ENCODE measurements at regions not wholly inside any gene's neighbourhood (a gene's known extent, or its start where the extent isn't known, plus 50 kb on each side); places are given as distances from the start of the nearest gene placed in this dataset.

DNA sequence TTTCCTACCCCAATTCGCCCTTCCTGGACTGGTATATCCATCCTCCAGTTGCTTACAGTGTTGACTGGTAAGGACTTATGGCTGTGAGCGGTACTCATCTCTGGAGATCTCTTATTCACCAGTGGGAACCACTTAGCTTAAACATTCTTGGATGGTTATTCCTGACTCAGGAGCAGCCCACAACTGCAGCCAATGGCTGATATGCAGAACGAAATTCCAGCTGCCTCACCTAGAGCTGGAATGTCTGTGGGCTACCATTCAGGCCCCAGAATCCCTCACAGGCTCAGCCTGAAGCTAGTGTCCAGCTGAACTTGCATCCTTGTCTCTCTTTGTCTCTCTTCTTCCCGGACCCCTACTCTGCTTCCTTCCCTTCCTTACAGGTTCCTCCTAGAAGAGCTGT, 138.9 kb upstream of the SMIM31 start:
- TF ChIP-seq, protein P1, sequence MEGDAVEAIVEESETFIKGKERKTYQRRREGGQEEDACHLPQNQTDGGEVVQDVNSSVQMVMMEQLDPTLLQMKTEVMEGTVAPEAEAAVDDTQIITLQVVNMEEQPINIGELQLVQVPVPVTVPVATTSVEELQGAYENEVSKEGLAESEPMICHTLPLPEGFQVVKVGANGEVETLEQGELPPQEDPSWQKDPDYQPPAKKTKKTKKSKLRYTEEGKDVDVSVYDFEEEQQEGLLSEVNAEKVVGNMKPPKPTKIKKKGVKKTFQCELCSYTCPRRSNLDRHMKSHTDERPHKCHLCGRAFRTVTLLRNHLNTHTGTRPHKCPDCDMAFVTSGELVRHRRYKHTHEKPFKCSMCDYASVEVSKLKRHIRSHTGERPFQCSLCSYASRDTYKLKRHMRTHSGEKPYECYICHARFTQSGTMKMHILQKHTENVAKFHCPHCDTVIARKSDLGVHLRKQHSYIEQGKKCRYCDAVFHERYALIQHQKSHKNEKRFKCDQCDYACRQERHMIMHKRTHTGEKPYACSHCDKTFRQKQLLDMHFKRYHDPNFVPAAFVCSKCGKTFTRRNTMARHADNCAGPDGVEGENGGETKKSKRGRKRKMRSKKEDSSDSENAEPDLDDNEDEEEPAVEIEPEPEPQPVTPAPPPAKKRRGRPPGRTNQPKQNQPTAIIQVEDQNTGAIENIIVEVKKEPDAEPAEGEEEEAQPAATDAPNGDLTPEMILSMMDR (IDR thresholded peaks at IDR 0.05) = no peak
- no peak for TF ChIP-seq POLR2A (IDR thresholded peaks at IDR 0.05)
- no peak for TF ChIP-seq POLR2AphosphoS5 (IDR thresholded peaks at IDR 0.05)

All from suprapubic skin (tissue), 4 donors.